HL-60/S4 (cell line): ENCODE measurements at regions not wholly inside any gene's neighbourhood (a gene's known extent, or its start where the extent isn't known, plus 50 kb on each side); places are given as distances from the start of the nearest gene placed in this dataset.
"Not testable (repeated sequence)": the region's sequence is repeated elsewhere in the genome, so short reads cannot be mapped to it uniquely, and the experiment has no call there.

ENCODE experiments used
- in situ Hi-C: fragments of 300-500 bp; cut with MboI; formaldehyde crosslinking; loops from 2 replicates; pipeline ENCODE4 v1.14.3; 2022; ENCODE audit warnings: low sequenced_read_pairs

DNA sequence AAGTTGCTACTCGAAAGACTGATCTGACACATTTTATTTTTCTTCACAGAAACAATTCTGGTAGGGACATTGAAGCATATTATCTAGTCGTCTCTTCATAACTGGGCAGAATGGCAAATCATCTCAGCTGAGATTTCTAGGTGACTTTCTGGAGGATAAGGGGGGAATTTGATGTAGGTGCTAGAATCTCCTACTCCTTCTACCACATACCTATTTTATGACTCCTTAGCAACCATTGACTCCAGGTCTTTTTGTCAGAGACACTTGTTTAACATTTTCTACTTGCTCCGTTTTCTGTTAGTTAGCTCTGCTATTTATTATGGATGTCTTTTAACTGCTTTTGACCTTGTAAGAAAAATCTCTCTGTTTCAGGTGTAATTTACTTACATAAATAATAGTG is 380.9 kb upstream of the SEMA3C start:
- in situ Hi-C loops, result no loop called here

DNA sequence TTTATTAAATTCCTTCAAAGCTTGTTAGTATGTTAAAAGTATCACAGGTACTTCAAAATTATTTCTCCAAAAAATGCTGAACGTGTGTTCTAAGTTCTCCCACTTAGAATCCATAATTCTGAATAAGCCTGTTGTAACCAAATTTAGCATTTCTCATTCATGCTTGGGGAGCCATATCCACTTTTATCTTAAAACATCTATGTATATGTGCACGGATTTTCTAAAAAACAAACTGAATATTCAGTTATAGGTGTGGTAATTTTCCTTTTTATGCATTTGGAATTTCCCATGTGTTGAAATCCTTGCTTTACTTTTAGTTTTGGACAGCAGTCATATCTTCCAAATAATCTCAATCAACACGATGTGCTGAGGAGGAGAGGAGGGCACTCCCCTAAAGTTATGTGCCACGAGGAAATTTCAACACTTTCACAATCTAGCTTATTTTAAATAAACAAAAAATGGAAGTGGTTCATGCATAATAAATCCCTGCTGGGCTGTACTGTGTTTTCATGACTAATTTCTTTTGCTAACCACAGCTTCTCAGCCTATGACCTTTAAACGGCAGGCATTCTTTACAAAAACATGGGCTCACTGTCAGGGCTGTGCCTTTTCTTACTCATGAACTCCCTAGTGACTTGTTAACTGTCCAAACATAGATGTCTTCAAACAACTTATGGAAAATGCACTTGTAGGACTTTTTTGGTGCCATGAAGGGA is 380.3 kb upstream of the SEMA3C start:
- in situ Hi-C loops, result no loop called here

DNA sequence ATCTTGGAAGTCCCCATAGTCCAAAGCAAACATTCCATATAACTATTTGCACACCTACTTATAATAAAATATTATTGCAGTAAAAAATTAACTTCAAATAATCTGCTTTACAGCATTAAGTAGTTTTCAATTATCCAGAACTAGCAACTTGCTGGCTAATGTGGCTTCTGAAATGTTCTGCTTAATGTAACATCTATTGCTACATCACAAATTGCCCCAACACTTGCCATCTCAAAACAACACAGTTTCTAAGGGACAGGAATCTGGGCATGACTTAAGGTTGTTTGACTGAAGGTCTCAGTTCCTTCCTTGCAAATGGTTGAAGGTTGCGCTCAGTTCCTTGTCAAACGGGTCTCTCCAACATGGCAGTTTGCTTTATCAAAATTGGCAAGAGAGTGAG is 378.5 kb upstream of the SEMA3C start:
- in situ Hi-C loops, result no loop called here

GRCh38 chr7:81296726-81297125 is 377.9 kb upstream of the SEMA3C start:
- in situ Hi-C loops, result no loop called here

DNA sequence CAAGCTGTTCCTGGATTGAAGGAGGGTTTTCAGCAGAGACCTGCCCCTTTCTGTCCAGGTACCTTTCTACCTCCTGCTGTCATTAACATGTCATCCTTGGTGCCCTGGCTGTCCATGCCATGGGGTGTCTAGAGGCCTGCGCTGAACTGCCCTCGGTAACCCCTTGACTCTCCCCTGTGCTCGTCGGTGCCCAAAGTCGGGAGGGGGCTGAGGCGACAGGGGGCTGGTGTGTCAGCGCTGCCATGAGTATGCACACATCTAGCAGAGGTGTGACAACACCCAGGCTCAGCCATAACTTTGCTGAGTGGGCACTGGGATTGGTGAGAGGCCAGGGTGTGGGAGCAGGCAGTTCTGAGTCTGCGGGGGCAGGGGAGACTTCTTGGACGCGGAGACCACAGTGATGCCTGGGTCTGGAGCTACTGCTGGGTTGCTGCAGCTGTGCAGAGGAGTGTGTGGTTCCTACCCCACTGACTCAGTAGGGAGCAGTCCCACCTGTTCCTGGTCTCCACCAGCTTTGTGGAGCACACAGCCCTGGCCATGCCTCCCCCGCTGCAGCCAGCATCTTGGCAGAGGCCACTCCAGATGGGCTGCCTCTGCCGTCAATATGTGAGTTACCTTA is 376.2 kb upstream of the SEMA3C start:
- in situ Hi-C loops, result no loop called here

GRCh38 chr7:81293806-81294205 is 375.0 kb upstream of the SEMA3C start:
- in situ Hi-C loops, result no loop called here

- in situ Hi-C loops, result not testable (repeated sequence)
Observed at GRCh38 chr7:81286754-81287153, 367.9 kb upstream of the SEMA3C start.

GRCh38 chr7:81285142-81285871 is 366.5 kb upstream of the SEMA3C start:
- in situ Hi-C loops, result no loop called here

DNA sequence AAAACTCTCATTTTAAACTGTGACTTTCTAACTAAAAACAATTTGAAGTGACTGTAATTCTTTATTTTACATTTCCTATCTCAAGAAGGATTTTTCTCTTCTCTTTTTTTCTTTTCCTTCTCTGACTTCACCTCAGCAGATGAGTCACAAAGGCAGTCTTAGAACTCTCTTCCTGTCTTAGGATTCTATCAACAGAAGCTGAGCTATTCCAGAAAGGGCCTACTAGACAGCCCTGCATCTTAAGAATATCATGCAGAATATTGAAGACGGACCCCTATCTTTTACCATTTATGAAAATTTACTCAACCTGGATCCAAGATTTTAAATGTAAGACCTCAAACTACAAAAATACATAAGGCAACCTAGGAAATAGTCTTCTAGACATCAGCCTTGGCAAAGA is 365.7 kb upstream of the SEMA3C start:
- in situ Hi-C loops, result no loop called here

DNA sequence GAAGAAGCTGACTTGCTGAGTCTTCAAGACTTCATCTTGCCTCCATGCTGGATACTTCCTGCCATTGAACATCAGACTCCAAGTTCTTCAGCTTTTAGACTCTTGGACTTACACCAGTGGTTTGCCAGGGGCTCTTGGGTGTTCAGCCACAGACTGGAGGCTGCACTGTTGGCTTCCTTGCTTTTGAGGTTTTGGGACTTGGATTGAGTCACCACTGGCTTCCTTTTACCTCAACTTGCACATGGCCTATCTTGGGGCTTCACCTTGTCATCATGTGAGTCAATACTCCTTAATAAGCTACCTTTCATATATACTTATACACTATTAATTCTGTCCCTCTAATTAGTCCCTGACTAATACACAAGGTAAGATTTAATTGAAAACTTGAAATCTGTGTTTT is 361.7 kb upstream of the SEMA3C start:
- in situ Hi-C loops, result no loop called here

GRCh38 chr7:81277691-81278090 is 358.8 kb upstream of the SEMA3C start:
- in situ Hi-C loops, result no loop called here

GRCh38 chr7:81273601-81274397 is 354.9 kb upstream of the SEMA3C start:
- in situ Hi-C loops, result no loop called here

GRCh38 chr7:81272176-81272575 is 353.3 kb upstream of the SEMA3C start:
- in situ Hi-C loops, result no loop called here

GRCh38 chr7:81268551-81268950 is 349.7 kb upstream of the SEMA3C start:
- in situ Hi-C loops, result no loop called here

- in situ Hi-C loops, result no loop called here
Observed at GRCh38 chr7:81267508-81267907, 348.7 kb upstream of the SEMA3C start.

- in situ Hi-C loops, result no loop called here
Observed at GRCh38 chr7:81264116-81264515, 345.3 kb upstream of the SEMA3C start.

DNA sequence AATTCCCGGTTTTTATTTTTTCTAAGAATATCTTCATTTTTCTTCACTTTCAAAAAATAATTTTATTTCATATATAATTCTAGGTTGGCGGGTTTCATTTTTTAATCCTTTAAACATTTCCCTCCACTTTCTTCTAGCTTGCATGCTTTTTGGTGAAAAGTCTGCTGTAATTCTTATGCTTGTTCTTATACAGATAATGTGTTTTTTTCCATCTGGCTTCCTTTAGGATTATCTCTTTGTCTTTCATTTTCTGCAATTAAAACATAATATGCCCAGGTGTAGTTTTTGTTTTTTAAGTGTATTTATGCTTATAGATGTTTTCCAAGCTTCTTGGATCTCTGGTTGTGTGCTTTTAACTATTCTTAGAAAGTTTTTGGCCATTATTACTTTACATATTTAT is 341.3 kb upstream of the SEMA3C start:
- in situ Hi-C loops, result no loop called here

DNA sequence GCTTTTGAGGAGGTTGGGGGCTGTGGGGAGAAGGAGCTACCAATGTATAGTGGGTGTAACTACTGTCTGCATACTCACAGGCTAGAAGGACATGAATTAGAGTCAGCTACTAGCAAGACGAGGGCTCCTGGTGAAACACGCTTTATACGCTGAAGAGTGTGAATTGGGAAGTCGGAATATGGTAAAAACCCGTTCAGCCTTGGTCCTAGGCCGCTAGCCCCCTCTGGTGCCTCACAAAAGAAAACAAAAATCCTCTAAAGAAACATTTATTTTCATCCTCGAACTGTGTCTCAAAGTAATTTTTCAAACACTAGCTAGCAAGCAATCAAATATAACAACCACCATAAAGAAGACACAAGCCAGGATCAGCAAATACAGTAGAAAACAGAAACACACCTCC is 338.1 kb upstream of the SEMA3C start:
- in situ Hi-C loops, result no loop called here

- in situ Hi-C loops, result no loop called here
Observed at GRCh38 chr7:81248420-81248819, 329.6 kb upstream of the SEMA3C start.

DNA sequence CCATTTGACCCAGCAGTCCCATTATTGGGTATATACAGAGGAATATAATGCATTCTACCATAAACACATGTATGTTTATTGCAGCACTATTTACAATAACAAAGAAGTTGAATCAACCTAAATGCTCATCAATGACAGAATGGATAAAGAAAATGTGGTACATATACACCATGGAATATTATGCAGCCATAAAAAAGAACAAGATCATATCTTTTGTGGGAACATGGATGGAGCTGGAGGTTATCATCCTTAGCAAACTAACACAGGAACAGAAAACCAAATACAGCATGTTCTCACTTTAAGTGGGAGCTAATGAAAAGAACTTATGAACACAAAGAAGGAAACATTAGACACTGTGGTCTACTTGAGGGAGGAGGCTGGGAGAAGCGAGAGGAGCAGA is 328.5 kb upstream of the SEMA3C start:
- in situ Hi-C loops, result not testable (repeated sequence)

GRCh38 chr7:81245353-81245752 is 326.5 kb upstream of the SEMA3C start:
- in situ Hi-C loops, result no loop called here
